ENCODE measurements at regions not wholly inside any gene's neighbourhood (a gene's known extent, or its start where the extent isn't known, plus 50 kb on each side); places are given as distances from the start of the nearest gene placed in this dataset.

GRCh38 chr13:65535370-65535769 lies 1694.8 kb downstream of the PCDH9 start:
- Mint-ChIP-seq H3K27me3 (ENCODE audit: low read depth, poor library complexity) (no peaks in the 10 kb centered on the region), H3K9me3 (peaks cover 9% of the 10 kb centered on the region), H3K4me1 (no peaks in the 10 kb centered on the region), H3K27ac (no peak overlapping the region), H3K4me3 (no peak overlapping the region), H3K36me3 (ENCODE audit: low read depth) (no peaks in the 10 kb centered on the region)
- DNase-seq, result no peak
- TF ChIP-seq CTCF (IDR thresholded peaks at IDR 0.05), result no peak

- Mint-ChIP-seq H3K27ac (no peak overlapping the region), H3K36me3 (ENCODE audit: low read depth) (no peaks in the 10 kb centered on the region), H3K27me3 (ENCODE audit: low read depth, poor library complexity) (no peaks in the 10 kb centered on the region), H3K4me3 (no peak overlapping the region), H3K9me3 (no peaks in the 10 kb centered on the region), H3K4me1 (peaks cover 7% of the 10 kb centered on the region)
- TF ChIP-seq CTCF (IDR thresholded peaks at IDR 0.05), result no peak
- DNase-seq, result no peak
These were observed 1697.9 kb downstream of the PCDH9 start for GRCh38 chr13:65532231-65532630.

- DNase-seq, result no peak
- Mint-ChIP-seq H3K36me3 (ENCODE audit: low read depth) (no peaks in the 10 kb centered on the region), H3K9me3 (no peaks in the 10 kb centered on the region), H3K4me3 (no peak overlapping the region), H3K27me3 (ENCODE audit: low read depth, poor library complexity) (no peaks in the 10 kb centered on the region), H3K4me1 (peaks cover 7% of the 10 kb centered on the region), H3K27ac (no peak overlapping the region)
- no peak for TF ChIP-seq CTCF (IDR thresholded peaks at IDR 0.05)
These were observed 1699.4 kb downstream of the PCDH9 start for GRCh38 chr13:65530688-65531087.

GRCh38 chr13:65529541-65529940 lies 1700.6 kb downstream of the PCDH9 start:
- H3K36me3 Mint-ChIP-seq (ENCODE audit: low read depth), result no peaks in the 10 kb centered on the region
- no peak overlapping the region for H3K4me3 Mint-ChIP-seq
- H3K9me3 Mint-ChIP-seq, result no peaks in the 10 kb centered on the region
- DNase-seq, result no peak
- no peak overlapping the region for H3K27ac Mint-ChIP-seq
- peaks cover 7% of the 10 kb centered on the region for H3K4me1 Mint-ChIP-seq
- TF ChIP-seq CTCF (IDR thresholded peaks at IDR 0.05), result no peak
- H3K27me3 Mint-ChIP-seq (ENCODE audit: low read depth, poor library complexity), result no peaks in the 10 kb centered on the region

- Mint-ChIP-seq H3K27me3 (ENCODE audit: low read depth, poor library complexity) (no peaks in the 10 kb centered on the region), H3K4me3 (no peak overlapping the region), H3K4me1 (peaks cover 5% of the 10 kb centered on the region), H3K36me3 (ENCODE audit: low read depth) (no peaks in the 10 kb centered on the region), H3K9me3 (peaks cover 3% of the 10 kb centered on the region), H3K27ac (no peak overlapping the region)
- TF ChIP-seq CTCF (IDR thresholded peaks at IDR 0.05), result no peak
- no peak for DNase-seq
These were observed 1721.4 kb downstream of the PCDH9 start for GRCh38 chr13:65508745-65509144.

- Mint-ChIP-seq H3K9me3 (peaks cover 3% of the 10 kb centered on the region), H3K4me1 (peaks cover 5% of the 10 kb centered on the region), H3K36me3 (ENCODE audit: low read depth) (no peaks in the 10 kb centered on the region), H3K27me3 (ENCODE audit: low read depth, poor library complexity) (no peaks in the 10 kb centered on the region), H3K4me3 (no peak overlapping the region), H3K27ac (no peak overlapping the region)
- no peak for TF ChIP-seq CTCF (IDR thresholded peaks at IDR 0.05)
- DNase-seq, result no peak
These were observed 1721.8 kb downstream of the PCDH9 start for GRCh38 chr13:65508338-65508737.
